Ecto neural progenitor cell (in vitro differentiated cells): ENCODE measurements at regions not wholly inside any gene's neighbourhood (a gene's known extent, or its start where the extent isn't known, plus 50 kb on each side); places are given as distances from the start of the nearest gene placed in this dataset.
"Not testable (repeated sequence)": the region's sequence is repeated elsewhere in the genome, so short reads cannot be mapped to it uniquely, and the experiment has no call there.

Experiments
- DNase-seq: peaks from one replicate; pipeline ENCODE4 v3.0.0-alpha.2; 2018; ENCODE audit warnings: low spot score

DNA sequence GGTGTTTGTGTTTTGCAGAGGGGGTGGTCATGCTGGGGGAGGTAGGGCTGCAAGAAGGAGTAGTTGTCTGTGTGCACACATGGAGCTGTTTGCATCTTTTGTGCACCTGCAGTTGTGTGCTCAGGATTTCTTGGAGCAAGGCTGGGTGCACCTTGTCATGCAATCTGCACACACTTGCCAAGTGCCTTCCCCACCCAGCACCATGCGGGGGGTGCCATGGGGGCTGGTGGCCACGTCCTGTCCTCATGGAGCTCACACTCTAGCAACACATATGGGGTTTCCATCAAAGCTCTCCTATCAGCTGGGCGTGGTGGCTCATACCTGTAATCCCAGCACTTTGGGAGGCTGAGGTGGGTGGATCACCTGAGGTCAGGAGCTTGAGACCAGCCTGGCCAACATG, 111.6 kb downstream of the CRLF3 start:
- DNase-seq, result not testable (repeated sequence)

DNA sequence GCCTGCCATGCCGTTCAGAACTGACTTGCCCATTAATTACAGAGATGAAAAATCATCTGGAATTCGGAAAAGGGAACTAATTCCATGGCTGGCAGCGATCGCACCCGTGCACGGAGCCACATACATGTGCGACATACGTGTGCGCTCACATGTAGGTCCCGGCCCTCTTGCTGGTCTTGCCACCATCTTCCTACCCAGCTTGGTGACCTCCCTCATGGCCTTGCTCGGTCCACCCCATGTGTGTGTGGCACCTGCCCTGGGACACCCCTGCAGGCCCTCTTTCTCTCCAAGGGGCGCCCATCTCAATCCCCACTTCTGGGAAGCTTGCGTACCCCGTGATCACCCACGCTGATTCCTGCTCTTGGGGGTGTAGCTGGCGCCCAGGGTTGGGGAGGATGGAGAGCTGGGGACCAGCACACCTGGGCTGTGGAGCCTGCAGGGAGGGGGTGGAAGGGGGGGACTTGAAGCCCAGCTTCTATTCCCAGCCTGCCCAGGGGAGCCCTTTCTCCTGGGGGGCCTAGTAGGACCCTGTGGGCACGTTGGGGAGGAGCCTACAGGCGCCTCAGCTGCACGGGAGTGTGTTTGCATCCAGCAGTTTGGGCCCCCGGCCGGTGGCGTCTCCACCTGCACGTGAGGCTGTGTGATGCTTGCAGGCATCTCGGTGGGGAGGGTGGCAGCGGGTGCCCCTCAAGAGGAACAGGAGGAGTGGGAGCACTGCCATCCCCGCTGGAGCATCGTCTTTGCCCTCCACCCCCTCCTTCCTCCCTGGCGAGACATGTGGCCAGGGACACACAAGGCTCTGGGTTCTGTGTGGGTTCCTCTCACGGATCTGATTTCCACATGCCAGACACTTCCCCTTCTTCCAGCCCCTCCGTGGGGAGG, 112.6 kb downstream of the CRLF3 start:
- not testable (repeated sequence) for DNase-seq

DNA sequence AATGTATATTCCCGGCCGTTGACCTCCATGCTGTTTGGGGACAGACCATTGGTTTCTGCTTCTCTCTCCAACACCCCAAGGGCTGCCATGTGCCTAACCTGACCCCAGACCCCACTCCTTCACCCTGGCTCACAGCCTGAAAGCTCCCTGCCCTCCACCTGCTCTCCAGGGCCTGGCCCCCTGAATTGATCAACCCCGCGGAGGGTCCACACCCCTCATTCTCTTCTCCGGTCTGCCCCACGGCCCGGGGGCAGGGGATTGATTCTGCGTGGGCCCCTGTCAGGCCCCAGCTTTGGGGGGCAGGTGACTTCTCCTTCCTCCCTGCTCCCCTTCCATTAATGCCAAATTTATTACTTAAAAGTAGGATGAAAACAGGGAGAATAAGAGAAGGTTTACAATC, 113.3 kb downstream of the CRLF3 start:
- DNase-seq, result not testable (repeated sequence)

- peak; percentile 79 for DNase-seq
Observed at GRCh38 chr17:30710276-30711088, 114.0 kb downstream of the CRLF3 start.

GRCh38 chr17:30709561-30710275, 114.8 kb downstream of the CRLF3 start:
- DNase-seq, result not testable (repeated sequence)

DNA sequence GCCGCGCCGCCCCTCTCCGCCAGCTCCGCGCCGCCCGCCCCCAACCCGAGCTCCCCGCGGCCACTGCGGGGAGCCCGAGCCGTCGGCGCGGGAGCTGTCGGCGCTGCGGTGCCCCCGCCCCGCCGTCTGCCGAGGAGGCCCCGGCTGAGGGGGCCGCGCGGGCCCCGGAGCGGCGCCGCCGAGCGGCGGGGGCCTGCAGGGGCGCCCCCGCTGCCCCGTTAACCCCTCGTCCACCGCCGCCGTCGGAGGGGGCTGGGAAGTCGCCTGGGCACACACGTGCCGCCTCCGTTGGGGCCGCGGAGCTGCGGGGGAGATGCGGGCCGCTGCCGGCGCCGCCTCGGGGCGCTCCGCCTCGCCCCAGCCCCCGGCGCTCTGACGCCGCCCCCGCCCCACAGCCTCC, 115.4 kb downstream of the CRLF3 start:
- peak; percentile 80 for DNase-seq

- DNase-seq, result peak; percentile 96
Observed at GRCh38 chr17:30708241-30709078, 116.0 kb downstream of the CRLF3 start.

- DNase-seq, result not testable (repeated sequence)
Observed at GRCh38 chr17:30707724-30708240, 116.7 kb downstream of the CRLF3 start.

DNA sequence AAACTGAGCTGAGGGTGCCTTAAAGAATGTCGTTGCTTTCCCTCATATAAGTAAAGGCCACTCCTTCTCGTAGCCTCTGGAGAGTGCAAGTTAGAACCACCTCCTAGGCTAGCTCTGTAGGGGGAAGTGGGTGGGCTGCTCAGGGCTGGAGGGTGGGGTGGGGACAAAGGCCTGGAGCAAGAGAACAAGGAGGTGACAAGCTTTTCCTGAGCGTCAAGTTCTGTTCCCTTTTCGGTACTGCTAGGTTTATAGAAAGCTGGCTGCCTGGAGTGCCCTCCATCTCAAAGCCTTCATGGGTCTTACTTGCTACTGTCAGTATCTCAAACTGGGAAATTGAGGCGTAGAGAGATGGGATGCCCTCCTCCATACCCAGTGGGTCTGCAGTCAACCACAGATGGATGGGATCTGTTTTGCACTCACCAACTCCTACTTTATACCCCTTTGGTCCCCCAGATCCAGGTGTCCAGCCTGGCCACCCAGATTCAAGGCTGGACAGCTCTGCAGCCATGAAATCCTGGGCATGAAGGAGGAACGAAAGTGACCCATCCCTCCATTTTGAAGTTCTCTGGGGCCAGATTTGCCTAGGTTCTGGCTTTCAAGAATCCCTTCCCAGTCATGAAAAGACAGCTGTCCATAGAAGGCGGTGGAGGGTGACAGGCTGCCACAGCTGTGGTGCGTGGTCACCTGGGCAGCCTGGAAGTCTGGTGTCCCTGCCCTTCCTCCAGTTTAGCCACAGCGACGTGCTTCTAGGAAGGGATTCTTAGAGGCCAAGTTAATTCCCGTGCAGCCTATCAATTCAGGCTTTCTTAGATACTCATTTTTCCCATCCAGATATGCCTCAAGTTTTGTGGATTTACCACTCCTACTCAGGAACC, 117.8 kb downstream of the CRLF3 start:
- not testable (repeated sequence) for DNase-seq

GRCh38 chr17:30706004-30706403, 118.5 kb downstream of the CRLF3 start:
- not testable (repeated sequence) for DNase-seq

GRCh38 chr17:30701498-30701989, 122.9 kb downstream of the CRLF3 start:
- DNase-seq, result no peak

- DNase-seq, result not testable (repeated sequence)
Observed at GRCh38 chr17:30700833-30701232, 123.7 kb downstream of the CRLF3 start.

DNA sequence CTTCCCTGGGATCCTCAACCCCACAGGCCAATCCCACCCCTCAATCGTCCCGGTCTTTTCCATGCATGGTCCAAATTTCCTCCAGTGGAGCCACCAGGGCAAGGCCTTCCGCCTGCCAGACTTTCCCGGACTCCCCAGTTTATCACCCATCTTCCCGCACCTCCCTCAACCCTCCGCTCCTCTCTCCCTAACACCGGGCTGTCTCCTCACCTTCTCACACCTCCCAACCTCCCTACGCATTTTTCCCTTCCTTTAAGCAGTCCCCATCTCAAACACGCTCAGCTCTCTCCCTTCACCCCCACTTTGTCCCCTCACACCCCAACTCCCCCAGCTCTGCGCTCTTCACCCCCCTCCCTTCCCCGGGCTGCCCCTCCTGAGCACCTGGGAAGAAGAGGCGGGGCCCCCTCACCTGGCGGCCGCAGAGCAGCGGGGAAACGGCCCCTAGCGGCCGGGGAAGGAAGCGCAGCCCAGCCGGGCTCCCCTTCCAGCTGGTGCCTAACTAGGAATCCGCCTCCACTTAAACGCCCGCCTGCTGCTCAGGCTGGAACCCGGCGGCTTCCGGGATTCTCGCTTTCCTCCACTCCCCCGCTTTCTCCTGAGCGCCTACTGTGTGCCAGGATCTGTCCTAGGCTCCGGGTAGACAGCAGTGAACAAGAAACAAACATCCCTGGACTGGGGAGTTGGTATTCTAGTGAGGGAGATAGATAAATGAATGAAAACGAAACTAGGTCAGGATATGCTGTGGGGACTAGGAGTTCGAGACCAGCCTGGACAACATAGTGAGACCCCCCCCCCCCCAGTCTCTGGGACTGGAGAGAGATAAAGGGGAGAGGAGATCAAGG, 126.7 kb downstream of the CRLF3 start:
- peak; percentile 90 for DNase-seq

GRCh38 chr17:30696234-30696633, 128.3 kb downstream of the CRLF3 start:
- no peak for DNase-seq

GRCh38 chr17:30695265-30695811, 129.2 kb downstream of the CRLF3 start:
- DNase-seq, result not testable (repeated sequence)

DNA sequence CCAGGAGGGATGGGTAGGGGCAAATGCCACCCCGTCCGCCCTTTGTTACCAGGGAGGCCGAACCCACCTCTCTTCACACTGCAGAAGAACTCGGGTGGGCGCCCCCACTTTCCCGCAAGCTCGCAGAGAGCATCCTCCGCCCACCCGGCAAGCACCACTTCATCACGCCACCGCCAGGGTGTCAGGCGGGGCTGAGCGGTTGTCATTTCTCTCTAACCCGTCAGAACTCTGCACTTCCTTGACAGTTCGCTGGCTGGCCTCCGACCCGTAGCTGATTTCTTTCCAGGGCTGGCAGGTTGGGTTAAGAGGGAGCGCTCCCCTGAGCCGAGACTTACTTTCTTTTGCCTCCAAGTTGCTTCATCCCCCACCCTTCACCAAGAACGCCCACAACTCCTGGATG, 130.7 kb downstream of the CRLF3 start:
- peak; percentile 76 for DNase-seq

DNA sequence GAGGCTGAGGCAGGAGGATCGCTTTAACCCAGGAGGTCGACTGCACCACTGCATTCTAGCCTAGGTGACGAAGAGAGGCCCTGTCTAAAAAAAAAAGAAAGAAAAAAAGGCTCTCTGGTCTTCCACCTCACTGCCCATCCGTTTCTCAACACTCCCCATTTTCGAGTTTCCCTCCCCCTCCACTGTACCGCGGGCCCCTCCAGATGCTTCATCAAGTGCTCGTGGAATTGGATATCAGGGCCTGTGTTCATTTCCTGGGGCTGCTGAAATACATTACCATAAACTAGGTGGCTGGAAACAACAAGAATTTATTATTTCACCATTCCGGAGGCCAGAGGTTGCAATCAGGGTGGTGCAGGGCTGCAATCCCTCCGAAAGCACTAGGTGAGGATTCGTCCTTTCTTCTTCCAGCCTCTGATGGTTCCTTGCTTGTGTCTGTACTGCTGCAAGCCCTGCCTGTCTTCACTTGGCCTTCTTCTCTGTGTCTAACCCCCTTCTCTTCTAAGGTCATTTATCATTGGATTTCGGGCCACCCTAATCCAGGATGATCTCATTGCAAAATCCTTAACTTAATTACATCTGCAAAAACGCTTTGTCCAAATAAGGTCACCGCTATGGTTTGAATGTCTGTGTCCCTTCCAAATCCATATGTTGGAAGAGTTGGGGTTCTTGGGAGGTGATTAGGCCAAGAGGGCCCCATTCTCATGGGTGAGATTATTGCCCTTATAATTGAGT, 135.1 kb downstream of the CRLF3 start:
- DNase-seq, result not testable (repeated sequence)
